PFSK-1 (cell line): ENCODE measurements at regions not wholly inside any gene's neighbourhood (a gene's known extent, or its start where the extent isn't known, plus 50 kb on each side); places are given as distances from the start of the nearest gene placed in this dataset.

Experiments used
- FOXP2 ChIP-seq: optimal IDR thresholded peaks from 2 replicates; pipeline ENCODE3; 2011; ENCODE audit warnings: borderline replicate concordance, control low read depth, inconsistent platforms; ENCODE audit not compliant: insufficient read depth; ENCODE audit errors: extremely low read length, extremely low read depth
- POLR2AphosphoS5 ChIP-seq: IDR thresholded peaks from 2 replicates; pipeline ENCODE4 v1.6.1; 2012; ENCODE audit warnings: low read depth, mild to moderate bottlenecking, control low read depth, low read length, moderate library complexity
- SIN3A ChIP-seq: IDR thresholded peaks from 2 replicates; pipeline ENCODE4 v1.6.1; 2012; ENCODE audit warnings: mild to moderate bottlenecking, low read length, moderate library complexity, borderline replicate concordance; ENCODE audit not compliant: insufficient read depth
- TAF1 ChIP-seq: IDR thresholded peaks from 2 replicates; pipeline ENCODE4 v1.6.1; 2012; ENCODE audit warnings: low read length, control low read depth, borderline replicate concordance; ENCODE audit not compliant: insufficient read depth
- TF ChIP-seq, protein P1 (sequence below), 2 experiments: IDR thresholded peaks; 2 replicates each; pipeline versions ENCODE4 v1.6.1 to v1.8.0; 2011 to 2012; ENCODE audit warnings: low read depth in 2 of 2, low read length in 2 of 2, control low read depth in 1 of 2, inconsistent platforms in 1 of 2, mild to moderate bottlenecking in 1 of 2, moderate library complexity in 1 of 2; ENCODE audit not compliant: insufficient read depth in 1 of 2

DNA sequence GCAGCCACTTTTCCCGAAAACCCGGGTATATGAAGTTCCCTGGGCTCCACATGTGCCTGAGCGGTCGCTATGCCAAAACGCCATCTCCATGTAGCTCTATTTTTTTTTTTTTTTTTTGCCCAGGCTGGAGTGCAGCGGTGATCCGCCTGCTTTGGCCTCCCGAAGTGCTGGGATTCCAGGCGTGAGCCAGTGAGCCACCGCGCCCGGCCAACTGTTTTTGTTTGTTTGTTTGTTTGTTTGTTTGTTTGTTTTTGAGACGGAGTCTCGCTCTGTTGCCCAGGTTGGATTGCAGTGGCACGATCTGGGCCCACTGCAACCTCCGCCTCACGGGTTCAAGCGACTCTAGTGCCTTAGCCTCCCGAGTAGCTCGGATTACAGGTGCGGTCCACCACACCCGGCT, 237.5 kb upstream of the IRAK1BP1 start:
- TF ChIP-seq, protein P1, sequence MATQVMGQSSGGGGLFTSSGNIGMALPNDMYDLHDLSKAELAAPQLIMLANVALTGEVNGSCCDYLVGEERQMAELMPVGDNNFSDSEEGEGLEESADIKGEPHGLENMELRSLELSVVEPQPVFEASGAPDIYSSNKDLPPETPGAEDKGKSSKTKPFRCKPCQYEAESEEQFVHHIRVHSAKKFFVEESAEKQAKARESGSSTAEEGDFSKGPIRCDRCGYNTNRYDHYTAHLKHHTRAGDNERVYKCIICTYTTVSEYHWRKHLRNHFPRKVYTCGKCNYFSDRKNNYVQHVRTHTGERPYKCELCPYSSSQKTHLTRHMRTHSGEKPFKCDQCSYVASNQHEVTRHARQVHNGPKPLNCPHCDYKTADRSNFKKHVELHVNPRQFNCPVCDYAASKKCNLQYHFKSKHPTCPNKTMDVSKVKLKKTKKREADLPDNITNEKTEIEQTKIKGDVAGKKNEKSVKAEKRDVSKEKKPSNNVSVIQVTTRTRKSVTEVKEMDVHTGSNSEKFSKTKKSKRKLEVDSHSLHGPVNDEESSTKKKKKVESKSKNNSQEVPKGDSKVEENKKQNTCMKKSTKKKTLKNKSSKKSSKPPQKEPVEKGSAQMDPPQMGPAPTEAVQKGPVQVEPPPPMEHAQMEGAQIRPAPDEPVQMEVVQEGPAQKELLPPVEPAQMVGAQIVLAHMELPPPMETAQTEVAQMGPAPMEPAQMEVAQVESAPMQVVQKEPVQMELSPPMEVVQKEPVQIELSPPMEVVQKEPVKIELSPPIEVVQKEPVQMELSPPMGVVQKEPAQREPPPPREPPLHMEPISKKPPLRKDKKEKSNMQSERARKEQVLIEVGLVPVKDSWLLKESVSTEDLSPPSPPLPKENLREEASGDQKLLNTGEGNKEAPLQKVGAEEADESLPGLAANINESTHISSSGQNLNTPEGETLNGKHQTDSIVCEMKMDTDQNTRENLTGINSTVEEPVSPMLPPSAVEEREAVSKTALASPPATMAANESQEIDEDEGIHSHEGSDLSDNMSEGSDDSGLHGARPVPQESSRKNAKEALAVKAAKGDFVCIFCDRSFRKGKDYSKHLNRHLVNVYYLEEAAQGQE (IDR thresholded peaks at IDR 0.05; ENCODE audit: insufficient read depth in 1 of 2, low read depth in 2 of 2, low read length in 2 of 2) = no peak
- TF ChIP-seq TAF1 (no peak), SIN3A (no peak), POLR2AphosphoS5 (no peak), FOXP2 (no peak)
